T-cell (primary cell): ENCODE measurements at regions not wholly inside any gene's neighbourhood (a gene's known extent, or its start where the extent isn't known, plus 50 kb on each side); places are given as distances from the start of the nearest gene placed in this dataset.

Experiments
- ATAC-seq, 4 experiments: fragments of 200-7000 bp in 3 of 4; fragments of 150-1000 bp in 1 of 4; cut with Tn5 transposase; replicated peaks in 1 of 4; 1 replicate in 3 of 4; 2 replicates in 1 of 4; pipeline ENCODE4 v1.10.0; 2021; ENCODE audit warnings: moderate library complexity in 3 of 4, mild to moderate bottlenecking in 2 of 4, moderate number of reproducible peaks in 1 of 4
- CTCF ChIA-PET, 2 donors: fragments of 300-600 bp; sonication (Branson Sonifier 250); formaldehyde crosslinking; loops; one replicate each; lab custom pipeline; 2022; ENCODE audit warnings: antibody characterized with exemption in 2 of 2; lab: Charles Lee
- POLR2A ChIA-PET, 2 donors: fragments of 300-600 bp; sonication (Branson Sonifier 250); formaldehyde crosslinking; loops; one replicate each; lab custom pipeline; 2022; ENCODE audit warnings: antibody characterized with exemption in 2 of 2; lab: Charles Lee
- DNase-seq, 35 experiments: peaks; one replicate each; pipeline versions ENCODE4 v3.0.0 to v3.0.0-alpha.2; 2013 to 2023
- H3K27ac ChIP-seq: one replicate; pipeline ENCODE4 v1.5.1; 2013; ENCODE audit warnings: low read length
- H3K27me3 ChIP-seq, 2 experiments: replicated peaks in 1 of 2; 1 replicate in 1 of 2; 2 replicates in 1 of 2; pipeline versions ENCODE4 v1.6.1 to v1.7.0; 2013; ENCODE audit warnings: low read length in 1 of 2, mixed read lengths in 1 of 2; ENCODE audit not compliant: control insufficient read depth in 2 of 2, insufficient read depth in 2 of 2; ENCODE audit errors: extremely low read depth in 1 of 2
- H3K36me3 ChIP-seq, 2 donors: 1 replicate in 1 of 2; 2 replicates in 1 of 2; pipeline versions ENCODE4 v1.6.1 to v1.7.0; 2013; ENCODE audit warnings: low read length in 1 of 2; ENCODE audit not compliant: control insufficient read depth in 2 of 2, insufficient read depth in 1 of 2; ENCODE audit errors: extremely low read depth in 1 of 2
- H3K4me1 ChIP-seq, 2 experiments: 1 replicate in 1 of 2; 2 replicates in 1 of 2; pipeline versions ENCODE4 v1.6.1 to v1.7.0; 2013; ENCODE audit warnings: low read length in 2 of 2, mixed read lengths in 1 of 2; ENCODE audit not compliant: insufficient read depth in 2 of 2, control insufficient read depth in 1 of 2; ENCODE audit errors: extremely low read depth in 1 of 2
- H3K4me3 ChIP-seq, 2 donors: 1 replicate in 1 of 2; 2 replicates in 1 of 2; pipeline versions ENCODE4 v1.5.1 to v1.7.0; 2013; ENCODE audit warnings: mild to moderate bottlenecking in 2 of 2, low read length in 1 of 2, moderate library complexity in 1 of 2; ENCODE audit not compliant: control insufficient read depth in 1 of 2; ENCODE audit errors: extremely low read depth in 1 of 2
- H3K9me3 ChIP-seq: 2 replicates; pipeline ENCODE4 v1.7.0; 2013
- H3K27ac Mint-ChIP-seq, 2 donors: one replicate each; pipeline ENCODE4 v1.8.0; 2020 to 2021; ENCODE audit warnings: mild to moderate bottlenecking in 2 of 2, mixed read lengths in 2 of 2
- H3K27me3 Mint-ChIP-seq, 2 donors: one replicate each; pipeline ENCODE4 v1.8.0; 2021 to 2022; ENCODE audit warnings: mixed read lengths in 2 of 2
- H3K36me3 Mint-ChIP-seq: one replicate; pipeline ENCODE4 v1.8.0; 2021; ENCODE audit warnings: mixed read lengths
- H3K4me1 Mint-ChIP-seq, 3 donors: one replicate each; pipeline ENCODE4 v1.8.0; 2020 to 2022; ENCODE audit warnings: mixed read lengths in 3 of 3, mild to moderate bottlenecking in 1 of 3
- H3K4me3 Mint-ChIP-seq, 3 donors: one replicate each; pipeline ENCODE4 v1.8.0; 2020 to 2022; ENCODE audit warnings: mild to moderate bottlenecking in 3 of 3, mixed read lengths in 3 of 3, moderate library complexity in 3 of 3
- H3K9me3 Mint-ChIP-seq, 3 donors: one replicate each; pipeline ENCODE4 v1.8.0; 2020 to 2022; ENCODE audit warnings: mixed read lengths in 3 of 3
- WGBS: methylation state at CpG from one replicate; pipeline ENCODE4 v1.1.5; 2013; ENCODE audit warnings: missing lambda C conversion rate; ENCODE audit not compliant: insufficient coverage; 5-methylcytosine and 5-hydroxymethylcytosine counted together

DNA sequence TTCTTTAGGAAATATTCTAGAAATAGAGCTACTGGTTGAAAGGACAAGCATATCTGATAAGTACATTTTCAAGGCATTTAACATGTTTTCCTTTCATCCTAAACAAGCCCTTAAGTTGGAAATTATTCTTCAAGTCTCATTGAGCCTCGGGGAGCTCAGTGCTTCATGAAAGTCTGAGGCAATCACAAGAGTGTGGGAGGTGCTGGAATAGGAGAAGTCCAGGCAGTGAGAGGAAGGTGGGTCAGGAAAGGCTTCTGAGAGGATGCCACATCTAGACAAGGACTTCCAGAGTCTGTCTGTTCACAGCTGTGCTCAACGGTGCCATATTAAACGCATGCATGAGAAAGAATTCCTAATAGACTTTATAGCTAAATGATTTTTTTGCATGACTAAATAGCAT, 69.8 kb downstream of the CD83 start:
- POLR2A ChIA-PET: interaction anchor here in 1 of 2 donors (0.5 kb wide), 1 partner anchor 9 kb away, joined by 7 read pairs; no protein-coding TSS in a partner anchor
- CTCF ChIA-PET: no interaction called here
- ATAC-seq: no peak
- Histone ChIP-seq H3K4me3 (no peak overlapping the region), H3K36me3 (no peaks in the 10 kb centered on the region), H3K27me3 (no peaks in the 10 kb centered on the region), H3K27ac (no peak overlapping the region), H3K4me1 (no peaks in the 10 kb centered on the region), H3K9me3 (no peaks in the 10 kb centered on the region)
- Mint-ChIP-seq H3K9me3 (no peaks in the 10 kb centered on the region), H3K27ac (no peak overlapping the region), H3K4me1 (no peaks in the 10 kb centered on the region), H3K27me3 (peaks cover 4 to 7% of the 10 kb centered on the region in 2 donors), H3K36me3 (no peaks in the 10 kb centered on the region), H3K4me3 (no peak overlapping the region)
- 71% methylated on average over 1 of the region's 3 CpGs for WGBS
- DNase-seq: no peak

DNA sequence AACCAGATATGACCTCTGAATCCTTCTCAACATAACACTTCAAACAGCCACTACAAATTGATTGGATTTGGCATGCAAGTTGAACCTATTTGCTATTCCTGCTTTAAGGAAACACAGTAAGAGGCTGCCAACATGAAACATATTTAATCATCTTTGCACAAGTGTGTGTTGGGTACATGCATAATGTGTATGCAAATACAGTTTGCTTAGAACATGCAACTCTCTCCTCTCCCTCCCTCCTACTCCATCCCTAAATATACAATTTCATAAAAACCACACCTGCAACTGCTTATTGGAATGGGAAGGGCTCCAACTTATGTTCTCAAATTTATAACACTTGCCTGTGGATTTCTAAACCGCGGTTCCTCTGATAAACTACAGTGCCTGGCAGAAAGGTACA, 71.5 kb downstream of the CD83 start:
- Histone ChIP-seq H3K4me1 (no peaks in the 10 kb centered on the region), H3K27me3 (peaks cover 0 to 2% of the 10 kb centered on the region in 2 experiments), H3K27ac (no peak overlapping the region), H3K36me3 (no peaks in the 10 kb centered on the region), H3K4me3 (no peak overlapping the region), H3K9me3 (no peaks in the 10 kb centered on the region)
- Mint-ChIP-seq H3K36me3 (no peaks in the 10 kb centered on the region), H3K27ac (no peak overlapping the region), H3K27me3 (peaks cover 10 to 11% of the 10 kb centered on the region in 2 donors), H3K9me3 (no peaks in the 10 kb centered on the region), H3K4me3 (no peak overlapping the region), H3K4me1 (no peaks in the 10 kb centered on the region)
- WGBS: 100% methylated on average over 2 of the region's 2 CpGs
- ChIA-PET POLR2A (no interaction called here), CTCF (no interaction called here)
- ATAC-seq: no peak
- no peak for DNase-seq

DNA sequence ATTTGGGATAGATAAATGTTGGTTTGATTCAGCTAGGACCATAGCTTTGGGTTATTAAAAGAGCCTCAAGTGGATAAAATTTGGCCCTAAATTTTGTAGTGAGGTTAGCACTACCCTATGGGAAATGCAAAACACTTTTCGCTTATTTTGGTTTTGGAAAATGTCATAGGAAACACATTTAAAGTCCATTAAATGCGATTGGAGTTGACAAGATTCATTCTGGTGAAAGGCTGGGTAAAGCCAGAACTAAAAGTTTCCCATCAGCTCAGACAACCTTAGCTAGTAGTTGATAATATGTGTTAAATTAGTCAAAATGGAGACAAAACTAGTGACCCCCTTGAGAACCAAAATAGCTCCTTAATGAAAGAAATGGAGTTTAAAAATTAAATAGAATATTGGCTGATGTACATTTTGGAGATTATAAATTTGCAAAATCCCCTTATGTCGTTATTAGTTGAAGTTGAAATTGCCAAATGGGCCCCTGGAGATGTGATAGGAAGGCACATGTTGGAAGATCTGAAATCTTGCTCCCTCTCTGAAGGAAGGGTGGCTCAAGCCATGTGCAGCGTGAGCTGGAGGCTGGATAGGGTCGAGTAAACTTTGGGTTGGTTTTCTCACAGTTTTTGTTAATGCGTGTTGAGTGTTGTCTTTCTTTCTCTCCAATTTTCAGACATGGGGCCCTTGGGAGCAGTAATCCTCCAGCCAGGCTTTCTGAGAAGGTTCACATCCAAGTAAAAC, 72.8 kb downstream of the CD83 start:
- Histone ChIP-seq H3K4me3 (no peak overlapping the region), H3K9me3 (no peaks in the 10 kb centered on the region), H3K4me1 (no peaks in the 10 kb centered on the region), H3K27ac (no peak overlapping the region), H3K27me3 (peaks cover 0 to 2% of the 10 kb centered on the region in 2 experiments), H3K36me3 (no peaks in the 10 kb centered on the region)
- no peak overlapping the region for H3K27ac Mint-ChIP-seq
- no peak overlapping the region for H3K4me3 Mint-ChIP-seq
- ATAC-seq: no peak
- no peak for DNase-seq
- no peaks in the 10 kb centered on the region for H3K9me3 Mint-ChIP-seq
- ChIA-PET POLR2A (no interaction called here), CTCF (no interaction called here)
- peaks cover 10 to 11% of the 10 kb centered on the region in 2 donors for H3K27me3 Mint-ChIP-seq
- no peaks in the 10 kb centered on the region for H3K36me3 Mint-ChIP-seq
- no peaks in the 10 kb centered on the region for H3K4me1 Mint-ChIP-seq
- WGBS: 93% methylated on average over 1 of the region's 6 CpGs

DNA sequence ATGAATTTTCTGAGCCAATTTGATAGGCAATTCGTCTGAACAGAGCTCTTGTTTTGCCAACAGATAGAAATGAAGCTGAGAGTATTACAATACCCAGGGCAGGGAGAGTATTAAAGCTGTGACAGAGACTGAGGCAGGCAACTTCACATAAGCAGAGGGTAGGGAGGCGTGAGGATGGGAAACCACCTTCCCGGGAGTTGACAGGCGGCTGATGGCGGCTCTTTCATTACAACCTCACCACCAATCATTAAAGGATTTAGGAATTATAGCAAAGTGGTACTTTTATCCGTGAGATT, 73.3 kb downstream of the CD83 start:
- DNase-seq: no peak
- H3K36me3 Mint-ChIP-seq: no peaks in the 10 kb centered on the region
- Histone ChIP-seq H3K9me3 (no peaks in the 10 kb centered on the region), H3K4me3 (no peak overlapping the region), H3K36me3 (no peaks in the 10 kb centered on the region), H3K27me3 (peaks cover 0 to 4% of the 10 kb centered on the region in 2 experiments), H3K27ac (no peak overlapping the region), H3K4me1 (no peaks in the 10 kb centered on the region)
- H3K4me3 Mint-ChIP-seq: no peak overlapping the region
- H3K27me3 Mint-ChIP-seq: peaks cover 10 to 11% of the 10 kb centered on the region in 2 donors
- POLR2A ChIA-PET: no interaction called here
- H3K27ac Mint-ChIP-seq: no peak overlapping the region
- no CpG with 5 or more reads among the region's 6 CpGs for WGBS
- CTCF ChIA-PET: no interaction called here
- H3K4me1 Mint-ChIP-seq: no peaks in the 10 kb centered on the region
- no peak for ATAC-seq
- H3K9me3 Mint-ChIP-seq: no peaks in the 10 kb centered on the region

DNA sequence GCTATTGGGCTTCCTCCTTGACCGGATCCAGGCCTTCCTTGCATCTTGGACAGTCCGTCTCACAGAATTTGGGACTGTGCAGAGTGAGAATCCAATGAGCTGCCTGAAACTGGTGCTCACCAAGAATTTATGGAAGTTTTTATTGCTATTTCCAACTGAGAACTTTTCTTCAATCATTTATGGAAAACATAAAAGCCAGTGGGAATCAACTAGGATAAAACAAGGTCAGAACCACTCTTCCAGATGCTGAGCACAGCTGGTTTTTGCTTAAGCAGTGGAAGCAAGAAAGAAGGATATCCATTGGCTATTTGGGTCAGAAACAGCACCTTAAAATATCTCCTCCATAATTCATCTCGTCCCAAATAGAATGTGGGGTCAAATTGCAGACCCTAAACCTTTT, 74.2 kb downstream of the CD83 start:
- peaks cover 0 to 4% of the 10 kb centered on the region in 2 experiments for H3K27me3 ChIP-seq
- H3K36me3 ChIP-seq: no peaks in the 10 kb centered on the region
- no peak overlapping the region for H3K27ac Mint-ChIP-seq
- H3K27ac ChIP-seq: no peak overlapping the region
- DNase-seq: no peak
- POLR2A ChIA-PET: no interaction called here
- no peaks in the 10 kb centered on the region for H3K4me1 Mint-ChIP-seq
- H3K4me1 ChIP-seq: no peaks in the 10 kb centered on the region
- no peak overlapping the region for H3K4me3 ChIP-seq
- peaks cover 10 to 11% of the 10 kb centered on the region in 2 donors for H3K27me3 Mint-ChIP-seq
- H3K4me3 Mint-ChIP-seq: no peak overlapping the region
- CTCF ChIA-PET: interaction anchor here in 1 of 2 donors (0.5 kb wide), 1 partner anchor 44 kb away, joined by 3 read pairs; no protein-coding TSS in a partner anchor
- H3K36me3 Mint-ChIP-seq: no peaks in the 10 kb centered on the region
- 100% methylated on average over 1 of the region's 3 CpGs for WGBS
- ATAC-seq: no peak
- no peaks in the 10 kb centered on the region for H3K9me3 Mint-ChIP-seq
- H3K9me3 ChIP-seq: no peaks in the 10 kb centered on the region

DNA sequence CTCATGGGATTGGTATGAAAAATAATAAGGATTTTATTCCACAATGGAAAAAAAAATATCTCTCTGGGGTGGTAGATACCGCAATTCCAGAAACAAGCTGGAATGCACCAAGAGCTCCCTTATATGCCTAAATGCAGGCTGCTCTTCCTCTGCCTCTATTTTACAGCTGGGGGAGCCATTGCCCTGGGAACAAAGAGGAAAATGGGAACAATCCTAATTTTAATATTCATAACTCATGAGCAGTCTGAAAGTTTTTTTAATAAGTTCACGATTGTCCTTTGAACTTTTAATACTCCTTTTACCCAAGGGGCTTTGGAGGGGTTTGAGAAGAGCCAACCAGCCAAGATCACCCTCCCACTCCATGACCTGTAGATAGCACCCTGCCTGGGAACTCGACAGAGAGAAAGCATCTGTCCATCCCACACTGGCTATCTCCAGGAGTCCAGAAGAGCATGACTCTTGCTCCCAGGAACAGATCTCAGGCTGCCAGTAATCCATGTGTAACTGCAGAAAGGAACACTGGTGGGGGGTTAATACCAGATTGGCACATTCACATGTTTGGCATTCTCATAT, 74.7 kb downstream of the CD83 start:
- ChIA-PET POLR2A (no interaction called here), CTCF (no interaction called here)
- no peaks in the 10 kb centered on the region for H3K9me3 ChIP-seq
- H3K4me3 ChIP-seq: no peak overlapping the region
- WGBS: no CpG with 5 or more reads among the region's 3 CpGs
- Mint-ChIP-seq H3K27me3 (peaks cover 10 to 11% of the 10 kb centered on the region in 2 donors), H3K4me1 (no peaks in the 10 kb centered on the region), H3K27ac (no peak overlapping the region), H3K36me3 (no peaks in the 10 kb centered on the region), H3K4me3 (no peak overlapping the region), H3K9me3 (no peaks in the 10 kb centered on the region)
- ATAC-seq (no peak), DNase-seq (no peak)
- peaks cover 0 to 4% of the 10 kb centered on the region in 2 experiments for H3K27me3 ChIP-seq
- no peaks in the 10 kb centered on the region for H3K36me3 ChIP-seq
- no peak overlapping the region for H3K27ac ChIP-seq
- no peaks in the 10 kb centered on the region for H3K4me1 ChIP-seq
